GM18517 (cell line): ENCODE measurements at regions not wholly inside any gene's neighbourhood (a gene's known extent, or its start where the extent isn't known, plus 50 kb on each side); places are given as distances from the start of the nearest gene placed in this dataset.

ENCODE experiments used
- ATAC-seq: cut with Tn5 transposase; IDR thresholded peaks from one replicate; pipeline ENCODE4 v1.9.1; 2021; ENCODE audit warnings: mild to moderate bottlenecking, moderate library complexity; ENCODE audit not compliant: unreplicated experiment

- no peak for ATAC-seq
Observed at GRCh38 chr5:141800617-141801016, 77.6 kb downstream of the PCDH1 start.

DNA sequence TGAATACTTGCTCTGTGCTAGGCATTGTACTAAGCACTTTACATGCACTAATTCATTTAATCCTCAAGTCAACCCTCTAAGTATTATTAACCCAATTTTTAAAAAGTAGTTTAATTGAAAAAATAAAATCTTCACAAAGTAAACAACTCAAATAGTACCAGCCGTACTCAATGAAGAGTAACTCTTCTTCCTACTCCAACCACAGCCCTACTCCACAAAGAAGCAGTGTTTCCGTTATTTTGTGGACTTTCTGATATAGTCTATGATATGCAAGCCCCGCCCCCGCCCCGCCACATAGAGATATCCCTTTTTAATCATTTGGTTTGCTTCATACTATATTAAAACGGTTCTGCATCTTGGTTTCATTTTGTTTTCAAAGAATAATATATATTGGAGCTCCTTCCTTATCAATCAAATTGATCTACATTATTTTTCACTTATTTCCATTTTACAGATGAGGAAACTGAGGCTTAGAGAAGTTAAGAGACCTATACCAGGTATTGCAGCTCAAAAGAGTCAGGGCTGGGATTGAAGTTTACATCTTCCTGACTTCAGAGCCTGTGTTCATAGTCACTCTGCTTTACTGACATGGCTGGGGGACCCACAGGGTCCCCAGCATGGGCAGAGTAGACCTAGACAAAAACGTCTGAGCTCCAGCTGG, 78.6 kb downstream of the PCDH1 start:
- ATAC-seq = no peak

DNA sequence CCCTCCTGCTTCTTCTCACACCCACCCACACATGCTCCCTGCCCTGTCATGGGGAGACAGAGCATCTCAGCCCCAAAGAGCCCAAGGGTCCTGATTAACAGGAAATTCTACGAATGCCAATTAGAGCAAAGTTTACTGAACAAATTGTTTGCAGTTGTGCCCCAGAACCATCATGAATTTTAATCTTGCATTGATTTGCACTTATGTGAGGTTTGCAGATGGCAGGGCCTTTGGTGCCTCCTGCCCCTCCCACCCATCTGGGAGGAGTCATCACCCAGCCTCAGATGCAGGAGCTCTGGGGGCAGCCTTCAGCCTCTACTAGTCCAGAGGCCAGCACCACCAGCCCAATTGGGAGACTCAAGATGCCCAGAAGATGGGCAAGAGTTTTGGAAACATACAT, 80.8 kb downstream of the PCDH1 start:
- no peak for ATAC-seq

DNA sequence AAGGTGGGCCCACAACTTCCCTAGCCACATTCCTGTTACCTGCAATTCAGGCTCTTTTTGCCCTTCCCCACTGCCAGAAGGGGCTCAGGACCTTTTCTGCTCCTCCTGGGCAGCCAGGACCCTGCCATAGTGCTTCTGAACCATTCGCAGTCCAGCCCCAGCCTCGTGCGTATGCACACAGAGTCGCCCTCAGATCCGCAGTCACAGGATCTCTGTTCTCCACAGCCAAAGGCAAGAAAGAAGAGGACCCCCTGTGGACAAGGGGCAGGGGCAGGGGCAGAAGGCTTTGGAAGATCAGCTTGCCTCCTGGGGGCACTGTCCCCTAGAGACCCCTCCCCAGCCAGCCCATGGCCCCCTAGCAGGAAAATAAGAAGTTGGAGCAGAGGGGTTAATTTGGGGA, 82.8 kb downstream of the PCDH1 start:
- ATAC-seq = no peak

- no peak for ATAC-seq
Observed at GRCh38 chr5:141793881-141794280, 84.3 kb downstream of the PCDH1 start.

- ATAC-seq = no peak
Observed at GRCh38 chr5:141793403-141793802, 84.8 kb downstream of the PCDH1 start.

DNA sequence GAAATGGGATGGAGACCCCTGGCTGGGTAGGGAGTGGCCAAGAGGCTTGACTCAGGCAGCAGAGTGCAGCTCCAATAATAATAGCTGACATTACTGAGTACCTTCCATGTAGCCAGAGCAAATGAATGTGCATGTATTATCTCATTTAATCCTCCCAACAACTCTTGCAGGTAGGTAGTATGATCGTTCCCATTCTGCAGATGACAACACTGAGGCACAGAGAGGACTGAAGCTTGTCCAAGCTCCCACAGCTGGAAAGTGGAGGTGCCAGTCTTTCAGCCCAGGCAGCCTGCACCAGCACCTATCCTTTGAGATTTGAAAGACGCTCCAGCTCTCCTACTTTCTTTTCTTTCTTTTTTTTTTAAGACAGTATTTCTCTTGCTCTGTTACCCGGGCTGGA, 87.6 kb downstream of the PCDH1 start:
- ATAC-seq = no peak

GRCh38 chr5:141789330-141789729, 88.9 kb downstream of the PCDH1 start:
- no peak for ATAC-seq

- no peak for ATAC-seq
Observed at GRCh38 chr5:141788296-141788970, 89.8 kb downstream of the PCDH1 start.

GRCh38 chr5:141787376-141787775, 90.8 kb downstream of the PCDH1 start:
- ATAC-seq = no peak

DNA sequence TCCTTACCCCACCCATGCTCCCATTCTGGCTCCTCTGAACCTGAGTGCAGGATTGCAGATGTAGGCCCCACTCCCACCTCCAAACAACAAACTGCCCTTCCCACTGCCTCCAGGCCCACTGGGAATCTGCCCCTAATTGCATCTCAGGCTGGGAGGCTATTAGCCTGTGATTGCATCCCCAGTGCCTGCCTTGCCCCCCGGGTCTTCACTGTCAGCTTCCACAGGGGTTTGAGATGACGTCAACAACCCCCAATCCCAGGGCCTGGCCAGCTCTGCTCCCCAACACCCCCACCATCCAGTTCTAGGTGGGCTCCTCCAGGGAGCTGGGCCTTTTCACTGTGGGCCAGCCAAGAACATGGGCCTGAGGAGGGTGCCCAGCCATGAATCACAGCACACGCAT, 91.5 kb downstream of the PCDH1 start:
- ATAC-seq = no peak

GRCh38 chr5:141785711-141786110, 92.5 kb downstream of the PCDH1 start:
- no peak for ATAC-seq

DNA sequence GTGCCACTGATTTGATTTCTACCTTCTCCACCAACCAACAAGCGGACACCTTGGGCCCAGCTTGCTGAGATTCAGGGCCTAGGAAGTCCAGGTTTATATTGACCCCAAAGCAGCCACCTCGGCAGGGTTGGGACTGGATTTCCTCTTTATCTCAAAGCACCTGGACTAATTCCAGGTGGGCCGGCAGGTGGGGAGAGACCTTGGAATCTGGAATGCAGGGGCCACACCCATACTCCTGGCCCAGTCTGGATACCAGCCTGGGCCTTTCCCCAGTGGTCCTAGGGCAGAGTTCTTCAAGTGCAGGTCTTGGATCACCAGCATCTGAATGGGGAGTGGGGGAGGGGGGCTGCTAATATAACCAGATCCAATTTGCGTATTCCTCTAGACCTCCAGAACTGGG, 93.1 kb downstream of the PCDH1 start:
- ATAC-seq = no peak

GRCh38 chr5:141784529-141784928, 93.7 kb downstream of the PCDH1 start:
- ATAC-seq = no peak

DNA sequence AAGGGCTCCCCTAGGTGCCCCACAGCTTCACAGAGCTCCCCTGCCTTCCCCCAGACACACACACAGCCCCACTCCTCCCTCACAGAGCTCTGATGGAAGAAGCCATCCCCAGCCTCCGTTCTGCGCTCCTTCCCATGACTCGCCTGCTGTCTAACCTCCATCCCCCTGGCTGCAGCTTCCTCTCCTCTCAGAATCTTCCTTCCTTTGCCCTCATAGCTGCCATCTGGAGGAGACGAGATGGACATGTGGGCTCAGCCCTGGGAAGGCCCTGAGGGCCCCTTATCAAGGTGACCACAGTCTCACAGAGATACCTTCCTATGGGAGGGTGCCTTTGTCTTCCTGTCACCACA, 94.3 kb downstream of the PCDH1 start:
- no peak for ATAC-seq

GRCh38 chr5:141783005-141783946, 94.9 kb downstream of the PCDH1 start:
- ATAC-seq = no peak

GRCh38 chr5:141781910-141782309, 96.3 kb downstream of the PCDH1 start:
- no peak for ATAC-seq

- ATAC-seq = no peak
Observed at GRCh38 chr5:141780952-141781781, 97.0 kb downstream of the PCDH1 start.

DNA sequence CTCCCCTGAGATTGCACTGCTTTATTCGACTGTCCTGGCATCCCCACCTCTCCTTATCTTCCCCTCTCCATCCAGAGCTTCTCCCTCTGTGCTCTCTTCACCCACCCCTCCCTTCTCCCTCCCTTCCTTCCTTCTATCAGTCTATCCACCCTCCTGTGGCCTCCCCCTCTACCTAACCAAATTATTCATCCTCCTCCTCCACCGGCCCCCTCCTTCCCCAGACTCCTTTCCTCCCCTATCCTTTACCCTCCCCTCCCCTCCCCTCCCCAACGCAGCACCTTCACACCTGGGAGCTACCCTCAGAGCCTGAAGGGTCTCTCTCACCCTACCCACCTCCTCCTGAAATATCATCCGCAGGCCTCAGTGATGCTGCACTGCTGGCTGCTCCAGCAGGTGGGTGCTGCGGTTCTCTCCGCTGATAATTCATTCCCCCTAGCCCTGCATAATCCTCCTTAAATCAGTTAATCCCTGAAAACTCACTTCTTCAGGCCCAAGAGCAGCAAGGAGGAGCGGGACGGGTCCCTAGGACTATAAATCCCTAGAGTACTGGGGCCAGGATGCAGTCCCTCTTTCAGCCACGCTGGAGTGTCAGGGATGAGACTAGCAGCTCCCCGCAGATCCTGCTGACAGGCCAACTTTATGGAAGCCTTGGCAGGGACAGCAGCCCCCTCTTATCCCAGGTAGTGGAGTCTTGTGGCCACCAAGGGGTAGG, 97.8 kb downstream of the PCDH1 start:
- ATAC-seq = no peak

DNA sequence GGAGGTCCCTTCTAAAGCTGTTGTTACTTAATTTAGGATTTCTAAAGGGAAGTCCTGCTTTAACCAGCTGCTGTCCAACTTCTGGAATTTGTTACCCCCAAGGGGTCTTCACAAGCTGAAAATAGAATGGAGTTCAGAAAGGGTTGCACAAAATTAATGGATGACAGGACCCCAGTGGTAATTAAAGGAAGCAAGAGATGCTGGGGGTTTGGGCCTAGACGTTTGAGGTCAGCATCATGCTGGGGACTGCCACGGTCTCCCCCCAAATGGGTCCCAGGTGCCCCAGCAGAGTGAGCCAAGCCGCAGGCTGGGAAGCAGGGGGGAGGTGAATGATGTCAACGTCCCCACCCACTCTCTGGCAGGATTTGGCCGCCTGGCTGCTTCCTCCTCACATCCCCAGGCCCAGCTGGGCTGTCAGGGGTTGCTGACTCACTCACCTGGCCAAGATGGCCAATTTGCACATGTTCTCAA, 97.5 kb upstream of the ARAP3 start:
- no peak for ATAC-seq
